NT2/D1 (cell line): ENCODE measurements at regions not wholly inside any gene's neighbourhood (a gene's known extent, or its start where the extent isn't known, plus 50 kb on each side); places are given as distances from the start of the nearest gene placed in this dataset.

Experiments used
- DNase-seq: peaks from one replicate; pipeline ENCODE4 v3.0.0-alpha.2; 2011; ENCODE audit warnings: low read depth, low spot score
- H3K27me3 ChIP-seq: 2 replicates; pipeline ENCODE4 v1.6.0; 2011; ENCODE audit warnings: mild to moderate bottlenecking; ENCODE audit not compliant: insufficient read length, insufficient read depth
- H3K36me3 ChIP-seq: 2 replicates; pipeline ENCODE4 v1.6.1; 2011; ENCODE audit warnings: mild to moderate bottlenecking, low read length, mixed read lengths; ENCODE audit not compliant: insufficient read depth, insufficient read length
- H3K4me1 ChIP-seq: 2 replicates; pipeline ENCODE4 v1.5.1; 2011; ENCODE audit not compliant: insufficient read depth, insufficient read length
- H3K4me3 ChIP-seq: 2 replicates; pipeline ENCODE4 v1.5.1; 2011; ENCODE audit warnings: low read depth; ENCODE audit not compliant: insufficient read length
- H3K9ac ChIP-seq: 2 replicates; pipeline ENCODE4 v1.6.0; 2011; ENCODE audit warnings: low read depth; ENCODE audit not compliant: insufficient read length
- H3K9me3 ChIP-seq: 2 replicates; pipeline ENCODE4 v1.5.1; 2011; ENCODE audit warnings: mild to moderate bottlenecking, low read length; ENCODE audit not compliant: insufficient read depth
- SUZ12 ChIP-seq: IDR thresholded peaks from 2 replicates; pipeline ENCODE4 v1.6.1; 2011; ENCODE audit not compliant: insufficient read length, insufficient read depth; ENCODE audit errors: extremely low read depth
- YY1 ChIP-seq: IDR thresholded peaks from 2 replicates; pipeline ENCODE4 v1.6.1; 2011; ENCODE audit not compliant: insufficient read length, insufficient read depth
- ZNF274 ChIP-seq: IDR thresholded peaks from 2 replicates; pipeline ENCODE4 v1.6.1; 2011; ENCODE audit warnings: mild to moderate bottlenecking, low read depth, low read length

GRCh38 chr5:87844449-87844848 lies 424.2 kb downstream of the TMEM161B start:
- H3K4me1 ChIP-seq: no peaks in the 10 kb centered on the region
- no peaks in the 10 kb centered on the region for H3K27me3 ChIP-seq
- no peak overlapping the region for H3K4me3 ChIP-seq
- H3K9ac ChIP-seq: no peak overlapping the region
- TF ChIP-seq ZNF274: no peak
- no peak for TF ChIP-seq YY1
- no peak for TF ChIP-seq SUZ12
- no peaks in the 10 kb centered on the region for H3K9me3 ChIP-seq
- H3K36me3 ChIP-seq: no peaks in the 10 kb centered on the region
- DNase-seq: no peak

- TF ChIP-seq ZNF274 (no peak), YY1 (no peak), SUZ12 (no peak)
- Histone ChIP-seq H3K4me3 (no peak overlapping the region), H3K36me3 (no peaks in the 10 kb centered on the region), H3K27me3 (no peaks in the 10 kb centered on the region), H3K9me3 (peaks cover 7% of the 10 kb centered on the region; the same call in 1 of the 2 replicates), H3K4me1 (no peaks in the 10 kb centered on the region), H3K9ac (no peak overlapping the region)
- DNase-seq: no peak
Observed at GRCh38 chr5:87836696-87837095, 424.0 kb upstream of the CCNH start.

GRCh38 chr5:87831499-87831898 lies 418.8 kb upstream of the CCNH start:
- no peaks in the 10 kb centered on the region for H3K27me3 ChIP-seq
- H3K9ac ChIP-seq: no peak overlapping the region
- DNase-seq: no peak
- H3K36me3 ChIP-seq: no peaks in the 10 kb centered on the region
- no peaks in the 10 kb centered on the region for H3K4me1 ChIP-seq
- peaks cover 14% of the 10 kb centered on the region; the same call in 1 of the 2 replicates for H3K9me3 ChIP-seq
- TF ChIP-seq YY1 (no peak), ZNF274 (no peak), SUZ12 (no peak)
- no peak overlapping the region for H3K4me3 ChIP-seq

- H3K4me1 ChIP-seq: no peaks in the 10 kb centered on the region
- H3K27me3 ChIP-seq: no peaks in the 10 kb centered on the region
- DNase-seq: no peak
- no peaks in the 10 kb centered on the region for H3K36me3 ChIP-seq
- TF ChIP-seq YY1 (no peak), SUZ12 (no peak), ZNF274 (no peak)
- H3K4me3 ChIP-seq: no peak overlapping the region
- no peak overlapping the region for H3K9ac ChIP-seq
- peaks cover 14% of the 10 kb centered on the region; the same call in 1 of the 2 replicates for H3K9me3 ChIP-seq
Observed at GRCh38 chr5:87829217-87829551, 416.5 kb upstream of the CCNH start.

GRCh38 chr5:87828545-87829216 lies 416.0 kb upstream of the CCNH start:
- Histone ChIP-seq H3K4me3 (no peak overlapping the region), H3K36me3 (no peaks in the 10 kb centered on the region), H3K9ac (no peak overlapping the region), H3K9me3 (peaks cover 14% of the 10 kb centered on the region; the same call in 1 of the 2 replicates), H3K4me1 (no peaks in the 10 kb centered on the region), H3K27me3 (no peaks in the 10 kb centered on the region)
- TF ChIP-seq YY1 (no peak), ZNF274 (no peak), SUZ12 (no peak)
- no peak for DNase-seq

GRCh38 chr5:87827539-87827938 lies 414.8 kb upstream of the CCNH start:
- no peak for DNase-seq
- no peak for TF ChIP-seq SUZ12
- TF ChIP-seq ZNF274: no peak
- TF ChIP-seq YY1: no peak
- no peaks in the 10 kb centered on the region for H3K27me3 ChIP-seq
- no peaks in the 10 kb centered on the region for H3K4me1 ChIP-seq
- no peak overlapping the region for H3K4me3 ChIP-seq
- H3K9ac ChIP-seq: no peak overlapping the region
- no peaks in the 10 kb centered on the region for H3K36me3 ChIP-seq
- peaks cover 14% of the 10 kb centered on the region; the same call in 1 of the 2 replicates for H3K9me3 ChIP-seq

GRCh38 chr5:87826507-87826906 lies 413.8 kb upstream of the CCNH start:
- Histone ChIP-seq H3K27me3 (no peaks in the 10 kb centered on the region), H3K9me3 (peaks cover 5% of the 10 kb centered on the region; the same call in 1 of the 2 replicates), H3K9ac (no peak overlapping the region), H3K4me1 (no peaks in the 10 kb centered on the region), H3K36me3 (no peaks in the 10 kb centered on the region), H3K4me3 (no peak overlapping the region)
- TF ChIP-seq ZNF274 (no peak), SUZ12 (no peak), YY1 (no peak)
- DNase-seq: no peak
